Endothelial cell of umbilical vein (primary cell): ENCODE measurements at regions not wholly inside any gene's neighbourhood (a gene's known extent, or its start where the extent isn't known, plus 50 kb on each side); places are given as distances from the start of the nearest gene placed in this dataset.

Experiments used
- BruUV-seq: library from RNA; stranded (reverse); fragments of 400-500 nt; replicated peaks from 2 replicates; lab custom pipeline; 2021; lab: Mats Ljungman, UMichigan
- CTCF ChIA-PET: fragments of 300-600, 350-600 bp; sonication (Branson Sonifier 250); formaldehyde crosslinking; loops from one replicate; lab custom pipeline; 2021; ENCODE audit warnings: antibody characterized with exemption, inconsistent platforms; lab: Charles Lee
- POLR2A ChIA-PET: fragments of 300-600, 350-600 bp; sonication (Branson Sonifier 250); formaldehyde crosslinking; loops from one replicate; lab custom pipeline; 2021; ENCODE audit warnings: antibody characterized with exemption, inconsistent platforms; lab: Charles Lee
- DNase-seq: peaks from one replicate; pipeline ENCODE4 v3.0.0-alpha.2; 2011; ENCODE audit warnings: low read depth, low spot score
- FAIRE-seq: peaks from 2 replicates; lab custom pipeline; 2011; peaks lifted over from hg19 to GRCh38; lab: Jason Lieb, UNC
- H2AFZ ChIP-seq: 2 replicates; pipeline ENCODE4 v1.6.0; 2012; ENCODE audit warnings: low read depth, low read length, control low read depth, inconsistent platforms
- H3K27ac ChIP-seq: 2 replicates; pipeline ENCODE4 v1.5.1; 2011; ENCODE audit warnings: low read depth, mild to moderate bottlenecking, control low read depth, low read length, moderate library complexity; ENCODE audit not compliant: insufficient read depth
- H3K27me3 ChIP-seq, 2 experiments: 2 replicates each; pipeline versions ENCODE4 v1.6.0 to v1.6.1; 2011; ENCODE audit warnings: low read length in 2 of 2, mixed read lengths in 1 of 2; ENCODE audit not compliant: control insufficient read depth in 2 of 2, insufficient read depth in 2 of 2
- H3K36me3 ChIP-seq, 2 experiments: 2 replicates in 1 of 2; 3 replicates in 1 of 2; pipeline ENCODE4 v1.5.1; 2011; ENCODE audit warnings: low read length in 2 of 2, mild to moderate bottlenecking in 1 of 2, moderate library complexity in 1 of 2; ENCODE audit not compliant: control insufficient read depth in 2 of 2, insufficient read depth in 2 of 2; ENCODE audit errors: extremely low read depth in 1 of 2
- H3K4me1 ChIP-seq: 3 replicates; pipeline ENCODE4 v1.5.1; 2011; ENCODE audit warnings: mild to moderate bottlenecking, low read length; ENCODE audit not compliant: control insufficient read depth, insufficient read depth; ENCODE audit errors: extremely low read depth
- H3K4me2 ChIP-seq: 2 replicates; pipeline ENCODE4 v1.6.1; 2011; ENCODE audit warnings: low read length, control low read depth, mixed read lengths; ENCODE audit not compliant: insufficient read depth
- H3K4me3 ChIP-seq, 3 experiments: fragments of 200-600 bp in 1 of 3; sonication (generic), shearing (Covaris generic) in 1 of 3; replicated peaks in 1 of 3; 2 replicates each; pipeline ENCODE4 v1.5.1; 2011 to 2016; ENCODE audit warnings: control low read depth in 3 of 3, low read length in 3 of 3, mild to moderate bottlenecking in 2 of 3, inconsistent platforms in 1 of 3, low read depth in 1 of 3, moderate library complexity in 1 of 3; ENCODE audit not compliant: insufficient read depth in 1 of 3
- H3K79me2 ChIP-seq: 2 replicates; pipeline ENCODE4 v1.6.0; 2012; ENCODE audit warnings: low read length, inconsistent platforms; ENCODE audit not compliant: control insufficient read depth, insufficient read depth
- H3K9ac ChIP-seq: replicated peaks from 2 replicates; pipeline ENCODE3; 2011; ENCODE audit warnings: low read length, control low read depth; ENCODE audit not compliant: insufficient read depth; ENCODE audit errors: extremely low read depth
- H3K9me1 ChIP-seq: replicated peaks from 3 replicates; pipeline ENCODE4 v1.6.0; 2011; ENCODE audit warnings: mild to moderate bottlenecking, low read length; ENCODE audit not compliant: control insufficient read depth, insufficient read depth; ENCODE audit errors: extremely low read depth
- H3K9me3 ChIP-seq: replicated peaks from 2 replicates; pipeline ENCODE4 v1.5.1; 2012; ENCODE audit warnings: low read length, inconsistent platforms; ENCODE audit not compliant: control insufficient read depth, insufficient read depth
- H4K20me1 ChIP-seq: replicated peaks from 2 replicates; pipeline ENCODE3; 2011; ENCODE audit warnings: mild to moderate bottlenecking, low read length; ENCODE audit not compliant: control insufficient read depth, insufficient read depth; ENCODE audit errors: extremely low read depth
- EZH2 ChIP-seq: IDR thresholded peaks from 2 replicates; pipeline ENCODE4 v1.6.1; 2012; ENCODE audit warnings: borderline replicate concordance, low read depth, mild to moderate bottlenecking, moderate library complexity, low read length, inconsistent platforms; ENCODE audit not compliant: severe bottlenecking
- FOS ChIP-seq: IDR thresholded peaks from 2 replicates; pipeline ENCODE4 v1.6.1; 2011; ENCODE audit warnings: mild to moderate bottlenecking, low read length, moderate library complexity, borderline replicate concordance; ENCODE audit not compliant: insufficient read depth
- GATA2 ChIP-seq: IDR thresholded peaks from 2 replicates; pipeline ENCODE4 v1.7.0; 2011; ENCODE audit warnings: low read depth, mild to moderate bottlenecking, moderate library complexity, mixed read lengths, low read length; ENCODE audit not compliant: insufficient read length, insufficient read depth
- JUN ChIP-seq: IDR thresholded peaks from 2 replicates; pipeline ENCODE4 v1.6.1; 2011; ENCODE audit warnings: borderline replicate concordance, low read depth; ENCODE audit not compliant: insufficient read length, insufficient read depth
- MYC ChIP-seq: IDR thresholded peaks from one replicate; pipeline ENCODE4 v1.6.1; 2011; ENCODE audit warnings: mild to moderate bottlenecking, low read depth, low read length
- POLR2A ChIP-seq: IDR thresholded peaks from 2 replicates; pipeline ENCODE4 v1.6.1; 2012; ENCODE audit warnings: low read depth, mild to moderate bottlenecking, control low read depth, low read length
- POLR2AphosphoS5 ChIP-seq: IDR thresholded peaks from 2 replicates; pipeline ENCODE4 v1.6.1; 2012; ENCODE audit warnings: low read depth, mild to moderate bottlenecking, control low read depth, low read length, moderate library complexity; ENCODE audit not compliant: insufficient read depth
- dilution Hi-C: fragments of 300-500 bp; cut with MboI; formaldehyde crosslinking; loops from one replicate; pipeline ENCODE4 v1.15.0; 2019; ENCODE audit warnings: low sequenced_read_pairs; ENCODE audit not compliant: extremely low pct_ligation_motif_present
- intact Hi-C: fragments of 100-400 bp; cut with micrococcal nuclease; formaldehyde crosslinking; loops from one replicate; pipeline ENCODE4 v1.10.0; 2022
- TF ChIP-seq, protein P1 (sequence below), 2 donors: IDR thresholded peaks; 1 replicate in 1 of 2; 2 replicates in 1 of 2; pipeline ENCODE4 v1.5.1; 2011; ENCODE audit warnings: low read length in 2 of 2, mild to moderate bottlenecking in 2 of 2, moderate library complexity in 2 of 2, control low read depth in 1 of 2, inconsistent platforms in 1 of 2, low read depth in 1 of 2; ENCODE audit not compliant: insufficient read depth in 1 of 2; ENCODE audit errors: extremely low read depth in 1 of 2
- TF ChIP-seq, protein P2 (sequence below): IDR thresholded peaks from 2 replicates; pipeline ENCODE4 v1.6.1; 2011; ENCODE audit not compliant: insufficient read depth, insufficient read length

DNA sequence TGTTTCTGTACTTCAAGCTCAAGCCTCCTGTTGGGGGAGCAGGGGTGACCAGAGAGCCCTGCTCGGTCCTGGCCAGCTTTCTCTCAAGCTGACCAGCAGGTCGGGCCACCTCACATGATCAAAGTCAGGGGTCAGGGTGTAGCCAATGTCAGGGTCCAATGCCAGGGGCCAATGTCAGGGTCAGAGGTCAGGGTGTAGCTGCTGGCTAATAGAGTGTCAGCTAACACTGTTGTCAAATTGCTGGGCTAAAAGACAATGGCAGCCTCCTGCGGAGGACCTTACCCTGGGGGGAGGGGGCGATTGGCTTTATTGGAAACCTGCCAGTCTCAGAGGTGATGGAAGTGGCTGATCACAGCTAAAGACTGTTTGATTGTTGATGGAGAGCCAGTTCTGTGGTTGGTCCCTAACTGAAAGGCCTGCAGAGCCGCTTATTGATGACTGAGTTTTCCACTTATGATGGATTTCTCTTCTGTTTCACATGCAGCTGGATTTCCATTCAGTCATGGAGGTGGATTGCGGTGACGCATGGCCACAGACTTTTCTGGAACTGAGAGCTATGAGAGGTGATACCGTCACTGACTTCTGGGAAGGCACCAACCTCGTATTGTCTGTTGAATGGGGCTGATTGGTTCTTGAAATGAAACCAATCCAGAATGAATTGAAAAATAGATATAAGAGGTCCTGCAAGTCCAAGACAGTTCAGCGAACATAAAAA is 97.4 kb upstream of the ZFHX3 start:
- Histone ChIP-seq H3K79me2 (no peaks in the 10 kb centered on the region), H3K4me2 (no peak overlapping the region), H4K20me1 (no peaks in the 10 kb centered on the region), H2AFZ (no peak overlapping the region), H3K36me3 (no peaks in the 10 kb centered on the region), H3K9me1 (no peaks in the 10 kb centered on the region), H3K4me3 (no peak overlapping the region), H3K9me3 (no peaks in the 10 kb centered on the region), H3K27ac (no peak overlapping the region), H3K4me1 (peaks cover 19% of the 10 kb centered on the region), H3K27me3 (no peaks in the 10 kb centered on the region), H3K9ac (no peak overlapping the region)
- DNase-seq, result no peak
- TF ChIP-seq, protein P1, sequence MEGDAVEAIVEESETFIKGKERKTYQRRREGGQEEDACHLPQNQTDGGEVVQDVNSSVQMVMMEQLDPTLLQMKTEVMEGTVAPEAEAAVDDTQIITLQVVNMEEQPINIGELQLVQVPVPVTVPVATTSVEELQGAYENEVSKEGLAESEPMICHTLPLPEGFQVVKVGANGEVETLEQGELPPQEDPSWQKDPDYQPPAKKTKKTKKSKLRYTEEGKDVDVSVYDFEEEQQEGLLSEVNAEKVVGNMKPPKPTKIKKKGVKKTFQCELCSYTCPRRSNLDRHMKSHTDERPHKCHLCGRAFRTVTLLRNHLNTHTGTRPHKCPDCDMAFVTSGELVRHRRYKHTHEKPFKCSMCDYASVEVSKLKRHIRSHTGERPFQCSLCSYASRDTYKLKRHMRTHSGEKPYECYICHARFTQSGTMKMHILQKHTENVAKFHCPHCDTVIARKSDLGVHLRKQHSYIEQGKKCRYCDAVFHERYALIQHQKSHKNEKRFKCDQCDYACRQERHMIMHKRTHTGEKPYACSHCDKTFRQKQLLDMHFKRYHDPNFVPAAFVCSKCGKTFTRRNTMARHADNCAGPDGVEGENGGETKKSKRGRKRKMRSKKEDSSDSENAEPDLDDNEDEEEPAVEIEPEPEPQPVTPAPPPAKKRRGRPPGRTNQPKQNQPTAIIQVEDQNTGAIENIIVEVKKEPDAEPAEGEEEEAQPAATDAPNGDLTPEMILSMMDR (IDR thresholded peaks at IDR 0.05; ENCODE audit: extremely low read depth in 1 of 2, insufficient read depth in 1 of 2, low read depth in 1 of 2, low read length in 2 of 2), result no peak
- TF ChIP-seq POLR2A, result no peak
- no peak for TF ChIP-seq GATA2
- no peak for TF ChIP-seq JUN
- TF ChIP-seq EZH2, result no peak
- TF ChIP-seq FOS, result no peak
- TF ChIP-seq POLR2AphosphoS5, result no peak
- TF ChIP-seq, protein P2, sequence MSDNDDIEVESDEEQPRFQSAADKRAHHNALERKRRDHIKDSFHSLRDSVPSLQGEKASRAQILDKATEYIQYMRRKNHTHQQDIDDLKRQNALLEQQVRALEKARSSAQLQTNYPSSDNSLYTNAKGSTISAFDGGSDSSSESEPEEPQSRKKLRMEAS, result no peak
- TF ChIP-seq MYC, result no peak
- no TSS peak for BruUV-seq
- dilution Hi-C loops, result no loop called here
- ChIA-PET CTCF (interaction anchor here (0.8 to 2.1 kb wide), 2 partner anchors 27 to 313 kb away, joined by 4 to 8 read pairs; no protein-coding TSS in a partner anchor), POLR2A (no interaction called here)
- intact Hi-C loops, result loop anchor here (2.0 kb wide), 1 partner anchor 79 kb away; no protein-coding TSS in a partner anchor
- no peak for FAIRE-seq
